ENCODE measurements at regions not wholly inside any gene's neighbourhood (a gene's known extent, or its start where the extent isn't known, plus 50 kb on each side); places are given as distances from the start of the nearest gene placed in this dataset.

DNA sequence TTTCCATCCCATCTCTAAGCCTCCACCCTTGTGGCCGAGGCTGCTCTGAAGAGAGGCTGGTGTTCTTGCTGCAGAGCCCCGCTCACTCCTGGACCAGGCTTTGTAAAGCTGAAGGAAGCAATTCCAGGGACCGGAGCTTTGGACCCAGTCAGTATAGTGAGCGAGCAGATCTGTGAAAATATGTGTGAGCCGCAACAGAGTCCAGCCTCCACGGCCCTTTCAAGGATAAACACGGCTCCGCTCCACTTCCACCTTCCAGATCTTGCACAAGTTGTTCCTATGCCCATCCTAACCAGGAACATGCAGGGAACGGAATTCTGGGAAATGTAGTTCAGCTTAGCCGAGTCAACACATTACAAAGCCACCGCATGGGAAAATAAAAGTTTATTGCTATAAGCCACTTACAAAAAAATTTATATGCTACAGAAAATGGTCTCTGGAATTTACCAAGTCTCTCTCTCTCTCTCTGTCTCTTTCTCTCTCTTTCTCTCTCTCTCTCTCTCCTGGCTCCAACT lies 151.7 kb upstream of the ZNF521 start:
- Histone ChIP-seq H3K36me3 (no peaks in the 10 kb centered on the region), H3K27ac (peak overlapping the region; percentile 31 to 41), H3K9me3 (no peaks in the 10 kb centered on the region), H3K4me1 (no peaks in the 10 kb centered on the region), H3K27me3 (no peaks in the 10 kb centered on the region), H3K4me3 (peak overlapping the region; percentile 42 to 48)
- TF ChIP-seq, protein P1, sequence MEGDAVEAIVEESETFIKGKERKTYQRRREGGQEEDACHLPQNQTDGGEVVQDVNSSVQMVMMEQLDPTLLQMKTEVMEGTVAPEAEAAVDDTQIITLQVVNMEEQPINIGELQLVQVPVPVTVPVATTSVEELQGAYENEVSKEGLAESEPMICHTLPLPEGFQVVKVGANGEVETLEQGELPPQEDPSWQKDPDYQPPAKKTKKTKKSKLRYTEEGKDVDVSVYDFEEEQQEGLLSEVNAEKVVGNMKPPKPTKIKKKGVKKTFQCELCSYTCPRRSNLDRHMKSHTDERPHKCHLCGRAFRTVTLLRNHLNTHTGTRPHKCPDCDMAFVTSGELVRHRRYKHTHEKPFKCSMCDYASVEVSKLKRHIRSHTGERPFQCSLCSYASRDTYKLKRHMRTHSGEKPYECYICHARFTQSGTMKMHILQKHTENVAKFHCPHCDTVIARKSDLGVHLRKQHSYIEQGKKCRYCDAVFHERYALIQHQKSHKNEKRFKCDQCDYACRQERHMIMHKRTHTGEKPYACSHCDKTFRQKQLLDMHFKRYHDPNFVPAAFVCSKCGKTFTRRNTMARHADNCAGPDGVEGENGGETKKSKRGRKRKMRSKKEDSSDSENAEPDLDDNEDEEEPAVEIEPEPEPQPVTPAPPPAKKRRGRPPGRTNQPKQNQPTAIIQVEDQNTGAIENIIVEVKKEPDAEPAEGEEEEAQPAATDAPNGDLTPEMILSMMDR (IDR thresholded peaks at IDR 0.05): no peak
- peak; percentile 77 for DNase-seq (ENCODE audit: low spot score)

DNA sequence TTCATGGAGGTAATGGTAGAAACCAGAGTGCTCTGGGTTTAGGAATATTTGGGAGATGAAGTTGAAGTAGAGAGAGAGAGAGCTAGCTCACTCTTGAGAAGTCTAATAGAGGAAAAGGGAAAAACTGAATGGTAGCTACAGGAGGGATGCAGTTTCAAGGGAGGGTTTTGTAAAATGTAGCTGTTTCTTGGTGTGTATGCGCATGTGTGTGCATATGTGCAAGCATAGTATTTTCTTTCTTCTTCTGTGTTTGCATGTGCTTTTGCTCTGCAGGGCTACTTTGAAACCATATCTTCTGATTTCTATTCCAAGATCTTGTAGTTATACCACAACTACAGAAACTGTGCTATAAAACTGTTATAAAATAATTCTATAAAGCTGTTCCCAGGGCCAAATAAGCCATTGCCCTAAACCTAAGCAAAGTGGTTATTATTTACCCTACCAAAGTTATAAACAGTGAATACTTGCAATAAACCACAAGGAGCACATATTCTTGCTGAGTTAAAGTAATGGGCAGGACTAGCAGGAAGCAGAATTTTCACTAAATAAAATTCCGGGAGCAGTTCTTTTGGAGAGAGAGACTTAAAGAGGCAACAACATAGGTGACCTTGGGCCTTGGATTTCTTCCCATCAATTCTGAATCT lies 145.3 kb upstream of the ZNF521 start:
- Histone ChIP-seq H3K9me3 (no peaks in the 10 kb centered on the region), H3K4me3 (no peak overlapping the region), H3K4me1 (no peaks in the 10 kb centered on the region), H3K27ac (no peak overlapping the region), H3K36me3 (no peaks in the 10 kb centered on the region), H3K27me3 (no peaks in the 10 kb centered on the region)
- TF ChIP-seq, protein P1 (IDR thresholded peaks at IDR 0.05): no peak
- DNase-seq (ENCODE audit: low spot score): no peak

DNA sequence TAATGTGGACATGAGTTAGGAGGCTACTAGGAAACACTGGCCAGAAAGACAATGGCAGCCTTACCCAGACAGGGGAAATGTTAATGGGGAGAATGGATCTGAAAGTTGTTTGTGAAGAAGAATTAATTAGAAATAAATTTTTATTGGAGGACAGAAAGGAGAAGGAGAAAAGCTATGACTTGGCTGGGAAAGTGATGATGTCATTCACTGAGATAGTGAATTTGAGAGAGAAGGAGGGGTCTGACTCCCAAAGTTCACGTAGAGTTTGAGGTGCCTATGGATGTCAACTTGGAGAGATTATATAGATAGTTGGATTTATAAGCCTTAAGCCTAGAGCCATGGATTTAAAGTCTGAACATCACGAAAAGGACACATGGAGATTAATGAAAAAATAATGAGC lies 144.6 kb upstream of the ZNF521 start:
- Histone ChIP-seq H3K27ac (no peak overlapping the region), H3K4me1 (no peaks in the 10 kb centered on the region), H3K4me3 (no peak overlapping the region), H3K27me3 (no peaks in the 10 kb centered on the region), H3K9me3 (no peaks in the 10 kb centered on the region), H3K36me3 (no peaks in the 10 kb centered on the region)
- TF ChIP-seq, protein P1 (IDR thresholded peaks at IDR 0.05): no peak
- DNase-seq (ENCODE audit: low spot score): no peak

DNA sequence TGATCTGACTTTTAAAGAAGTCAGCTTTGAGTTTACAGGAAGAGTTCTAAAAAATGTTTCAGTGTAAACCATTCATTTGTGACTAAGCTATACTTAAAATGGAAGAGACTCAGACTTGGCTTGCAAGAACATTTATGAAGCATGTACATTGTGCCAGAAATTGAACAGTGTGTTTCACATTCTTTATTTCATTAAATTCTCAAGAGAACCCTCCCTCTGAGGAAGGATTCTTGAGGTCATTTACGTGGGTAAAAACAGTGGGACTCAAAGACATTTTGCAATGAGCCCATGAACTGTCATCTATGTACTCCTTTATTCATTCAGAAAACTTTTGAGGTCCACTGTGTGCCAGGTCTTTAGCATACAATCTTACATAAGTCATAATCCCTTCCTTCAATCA lies 143.6 kb upstream of the ZNF521 start:
- TF ChIP-seq, protein P1 (IDR thresholded peaks at IDR 0.05): no peak

DNA sequence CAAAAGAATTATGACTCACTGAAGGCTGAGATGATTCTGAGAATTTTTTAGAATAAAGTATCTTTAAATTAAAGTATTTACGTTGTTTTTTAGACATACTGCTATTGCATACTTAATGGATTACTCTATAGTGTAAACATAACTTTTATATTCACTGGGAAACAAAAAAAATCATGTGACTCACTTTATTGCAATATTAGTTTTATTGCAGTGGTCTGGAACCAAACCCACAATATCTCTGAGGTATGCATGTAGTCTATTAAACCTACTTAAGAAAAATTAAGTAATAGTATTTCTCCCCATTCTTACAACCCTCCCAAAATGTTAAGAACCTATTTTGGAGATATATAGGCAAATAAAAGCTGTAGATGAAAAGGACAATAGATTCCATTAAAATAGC lies 142.9 kb upstream of the ZNF521 start:
- TF ChIP-seq, protein P1 (IDR thresholded peaks at IDR 0.05): no peak
- H3K9me3 ChIP-seq: no peaks in the 10 kb centered on the region
- no peak for DNase-seq (ENCODE audit: low spot score)
- no peaks in the 10 kb centered on the region for H3K27me3 ChIP-seq
- H3K4me1 ChIP-seq: no peaks in the 10 kb centered on the region
- no peaks in the 10 kb centered on the region for H3K36me3 ChIP-seq
- H3K4me3 ChIP-seq: no peak overlapping the region
- H3K27ac ChIP-seq: no peak overlapping the region

More for the DNA sequence above, 143.6 kb upstream of the ZNF521 start:
- Histone ChIP-seq H3K27me3 (no peaks in the 10 kb centered on the region), H3K27ac (no peak overlapping the region), H3K4me3 (no peak overlapping the region), H3K4me1 (no peaks in the 10 kb centered on the region), H3K36me3 (no peaks in the 10 kb centered on the region), H3K9me3 (no peaks in the 10 kb centered on the region)
- no peak for DNase-seq (ENCODE audit: low spot score)

DNA sequence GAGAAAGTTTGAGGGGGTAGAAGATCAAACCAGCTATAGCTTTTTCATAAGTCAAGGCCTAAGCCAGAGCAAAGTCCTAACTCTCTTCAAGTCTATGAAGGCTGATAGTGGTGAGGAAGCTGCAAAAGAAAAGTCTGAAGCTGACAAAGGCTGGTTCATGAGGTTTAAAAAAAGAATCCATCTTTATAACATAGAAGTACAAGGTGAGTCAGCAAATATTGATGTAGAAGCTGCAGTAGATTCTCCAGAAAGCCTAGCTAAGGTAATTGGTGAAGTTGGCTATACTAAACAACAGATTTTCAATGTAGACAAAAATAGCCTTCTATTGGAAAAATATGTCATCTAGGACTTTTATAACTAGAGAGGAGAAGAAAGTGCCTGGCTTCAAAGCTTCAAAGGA lies 141.4 kb upstream of the ZNF521 start:
- DNase-seq (ENCODE audit: low spot score): no peak
- no peaks in the 10 kb centered on the region for H3K36me3 ChIP-seq
- TF ChIP-seq, protein P1 (IDR thresholded peaks at IDR 0.05): no peak
- H3K27me3 ChIP-seq: no peaks in the 10 kb centered on the region
- H3K4me1 ChIP-seq: no peaks in the 10 kb centered on the region
- H3K4me3 ChIP-seq: no peak overlapping the region
- H3K9me3 ChIP-seq: no peaks in the 10 kb centered on the region
- H3K27ac ChIP-seq: no peak overlapping the region
